CD4-positive, alpha-beta T cell (primary cell): ENCODE measurements at regions not wholly inside any gene's neighbourhood (a gene's known extent, or its start where the extent isn't known, plus 50 kb on each side); places are given as distances from the start of the nearest gene placed in this dataset.

Experiments
- ATAC-seq: fragments of 200-7000 bp; cut with Tn5 transposase; one replicate; pipeline ENCODE4 v1.10.0; 2022; ENCODE audit warnings: mild to moderate bottlenecking; ENCODE audit not compliant: poor library complexity
- CTCF ChIA-PET: fragments of 350-600 bp; sonication (Branson Sonifier 250); formaldehyde crosslinking; loops from one replicate; lab custom pipeline; 2021; ENCODE audit warnings: antibody characterized with exemption, inconsistent platforms; lab: Charles Lee
- POLR2A ChIA-PET: fragments of 350-600 bp; sonication (Branson Sonifier 250); formaldehyde crosslinking; loops from one replicate; lab custom pipeline; 2021; ENCODE audit warnings: antibody characterized with exemption, inconsistent platforms; lab: Charles Lee
- DNase-seq, 14 experiments: peaks; one replicate each; pipeline ENCODE4 v3.0.0-alpha.2; 2013 to 2020; ENCODE audit warnings: mixed read lengths in 2 of 14
- H3K27ac ChIP-seq, 2 donors: one replicate each; pipeline versions ENCODE4 v1.5.1 to v1.7.0; 2013; ENCODE audit warnings: low read length in 2 of 2, low read depth in 1 of 2, mild to moderate bottlenecking in 1 of 2
- H3K27me3 ChIP-seq, 2 experiments: 1 replicate in 1 of 2; 2 replicates in 1 of 2; pipeline versions ENCODE4 v1.6.1 to v1.7.0; 2013; ENCODE audit warnings: low read length in 2 of 2, control low read depth in 1 of 2, mild to moderate bottlenecking in 1 of 2, moderate library complexity in 1 of 2; ENCODE audit not compliant: insufficient read depth in 2 of 2, control insufficient read depth in 1 of 2
- H3K36me3 ChIP-seq: one replicate; pipeline ENCODE4 v1.6.1; 2013; ENCODE audit warnings: low read length, control low read depth; ENCODE audit not compliant: insufficient read depth
- H3K4me1 ChIP-seq: one replicate; pipeline ENCODE4 v1.6.1; 2013; ENCODE audit warnings: low read length, control low read depth; ENCODE audit not compliant: insufficient read depth
- H3K4me3 ChIP-seq: one replicate; pipeline ENCODE4 v1.5.1; 2013; ENCODE audit warnings: mild to moderate bottlenecking, low read length, moderate library complexity
- H3K9me3 ChIP-seq, 2 experiments: 1 replicate in 1 of 2; 2 replicates in 1 of 2; pipeline versions ENCODE4 v1.6.1 to v1.7.0; 2013; ENCODE audit warnings: low read length in 2 of 2, mild to moderate bottlenecking in 2 of 2, control low read depth in 1 of 2, moderate library complexity in 1 of 2; ENCODE audit not compliant: control insufficient read depth in 1 of 2, insufficient read depth in 1 of 2
- H3K27ac Mint-ChIP-seq: one replicate; pipeline ENCODE4 v1.8.0; 2020; ENCODE audit warnings: mixed read lengths
- H3K27me3 Mint-ChIP-seq: one replicate; pipeline ENCODE4 v1.8.0; 2021; ENCODE audit warnings: mixed read lengths
- H3K36me3 Mint-ChIP-seq: one replicate; pipeline ENCODE4 v1.8.0; 2021; ENCODE audit warnings: low read depth, mixed read lengths
- H3K4me1 Mint-ChIP-seq: one replicate; pipeline ENCODE4 v1.8.0; 2021; ENCODE audit warnings: low read depth, mixed read lengths
- H3K4me3 Mint-ChIP-seq: one replicate; pipeline ENCODE4 v1.8.0; 2020; ENCODE audit warnings: mild to moderate bottlenecking, mixed read lengths
- H3K9me3 Mint-ChIP-seq: one replicate; pipeline ENCODE4 v1.8.0; 2020; ENCODE audit warnings: mixed read lengths
- CTCF ChIP-seq: fragments of 200-600 bp; IDR thresholded peaks from one replicate; pipeline ENCODE4 v1.8.0; 2022; ENCODE audit warnings: antibody characterized with exemption, mild to moderate bottlenecking
- intact Hi-C, 2 experiments: fragments of 100-400 bp; cut with DNase I in 1 of 2; cut with micrococcal nuclease in 1 of 2; formaldehyde crosslinking; loops; one replicate each; pipeline versions ENCODE4 v1.15.1 to v1.9.0; 2023 to 2025; cut with DNase I, micrococcal nuclease

DNA sequence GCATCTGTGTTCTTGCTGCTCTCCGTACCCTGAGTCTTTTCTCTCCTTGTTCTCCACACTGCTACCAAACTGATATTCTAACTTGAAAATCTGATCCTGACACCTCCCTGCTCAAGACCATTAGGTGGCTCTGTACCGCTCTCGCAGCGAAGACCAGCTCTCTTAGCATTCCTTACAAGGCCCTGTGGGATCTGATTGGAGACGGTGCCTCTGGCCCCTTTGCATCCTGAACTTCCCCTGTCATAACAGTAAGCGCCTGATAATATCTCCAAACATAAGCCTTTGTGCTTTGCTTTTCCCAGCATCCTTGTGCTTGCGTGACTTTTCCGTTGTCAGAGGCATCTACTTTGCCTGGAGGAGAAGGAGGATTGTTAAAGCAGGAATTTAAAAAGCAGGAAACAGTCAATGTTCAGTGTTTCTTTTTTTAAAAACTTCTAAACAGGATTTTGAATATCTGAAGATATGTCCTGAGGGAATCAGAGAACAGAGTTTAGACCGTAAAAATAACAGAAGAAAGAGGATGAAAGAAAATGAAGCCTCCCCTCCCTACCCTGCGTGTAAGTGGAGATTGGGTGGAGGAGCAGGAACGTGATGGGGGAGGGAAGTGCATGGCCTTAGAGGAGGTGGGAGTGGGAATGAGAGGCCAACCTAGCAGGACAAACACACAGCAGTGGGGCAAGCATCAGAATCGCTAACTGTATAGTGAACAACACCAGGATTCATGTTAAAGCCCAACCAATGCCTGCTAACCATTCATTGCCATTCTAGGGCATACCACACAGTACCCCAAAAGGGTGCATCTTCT is 89.2 kb upstream of the STMND1 start:
- ATAC-seq (no peak), DNase-seq (no peak)
- Histone ChIP-seq H3K4me1 (no peaks in the 10 kb centered on the region), H3K27ac (no peak overlapping the region), H3K4me3 (no peak overlapping the region), H3K9me3 (peaks cover 0 to 11% of the 10 kb centered on the region in 2 experiments), H3K27me3 (peaks cover 0 to 5% of the 10 kb centered on the region in 2 experiments), H3K36me3 (no peaks in the 10 kb centered on the region)
- intact Hi-C loops = no loop called here
- Mint-ChIP-seq H3K27ac (no peak overlapping the region), H3K4me3 (no peak overlapping the region), H3K36me3 (no peaks in the 10 kb centered on the region), H3K27me3 (peaks cover 4% of the 10 kb centered on the region), H3K9me3 (peaks cover 6% of the 10 kb centered on the region), H3K4me1 (peaks cover 19% of the 10 kb centered on the region)
- ChIA-PET POLR2A (no interaction called here), CTCF (interaction anchor here (0.5 kb wide), 1 partner anchor 1956 kb away, joined by 4 read pairs; no protein-coding TSS in a partner anchor)
- no peak for TF ChIP-seq CTCF

DNA sequence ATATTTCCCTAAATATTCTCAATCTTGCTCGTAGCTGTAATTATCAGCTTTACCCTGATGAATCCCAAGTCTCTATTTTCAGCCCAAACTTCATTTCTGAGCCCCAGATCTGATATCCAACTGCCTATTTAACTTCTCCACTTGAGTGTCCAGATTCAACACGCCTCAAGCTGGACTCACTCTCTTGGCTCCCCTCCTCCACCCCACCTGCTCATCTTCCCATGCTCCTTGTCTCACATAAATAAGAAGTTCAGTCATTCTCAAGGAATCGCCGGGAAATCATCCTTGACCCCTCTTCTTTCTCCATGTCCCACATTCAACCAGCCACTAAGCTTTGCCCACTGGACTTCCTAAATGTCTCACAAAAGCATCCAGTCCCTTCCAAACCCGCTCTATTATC is 89.9 kb upstream of the STMND1 start:
- H3K4me1 Mint-ChIP-seq = peaks cover 19% of the 10 kb centered on the region
- H3K9me3 Mint-ChIP-seq = peaks cover 6% of the 10 kb centered on the region
- CTCF ChIA-PET = interaction anchor here (0.5 kb wide), 1 partner anchor 1955 kb away, joined by 4 read pairs; no protein-coding TSS in a partner anchor
- Histone ChIP-seq H3K9me3 (peaks cover 0 to 11% of the 10 kb centered on the region in 2 experiments), H3K36me3 (no peaks in the 10 kb centered on the region), H3K27ac (no peak overlapping the region), H3K27me3 (peaks cover 0 to 5% of the 10 kb centered on the region in 2 experiments), H3K4me1 (no peaks in the 10 kb centered on the region), H3K4me3 (no peak overlapping the region)
- no peak for TF ChIP-seq CTCF
- ATAC-seq = no peak
- peaks cover 8% of the 10 kb centered on the region for H3K27me3 Mint-ChIP-seq
- intact Hi-C loops = no loop called here
- H3K4me3 Mint-ChIP-seq = no peak overlapping the region
- H3K27ac Mint-ChIP-seq = no peak overlapping the region
- H3K36me3 Mint-ChIP-seq = no peaks in the 10 kb centered on the region
- DNase-seq = no peak
- POLR2A ChIA-PET = no interaction called here

DNA sequence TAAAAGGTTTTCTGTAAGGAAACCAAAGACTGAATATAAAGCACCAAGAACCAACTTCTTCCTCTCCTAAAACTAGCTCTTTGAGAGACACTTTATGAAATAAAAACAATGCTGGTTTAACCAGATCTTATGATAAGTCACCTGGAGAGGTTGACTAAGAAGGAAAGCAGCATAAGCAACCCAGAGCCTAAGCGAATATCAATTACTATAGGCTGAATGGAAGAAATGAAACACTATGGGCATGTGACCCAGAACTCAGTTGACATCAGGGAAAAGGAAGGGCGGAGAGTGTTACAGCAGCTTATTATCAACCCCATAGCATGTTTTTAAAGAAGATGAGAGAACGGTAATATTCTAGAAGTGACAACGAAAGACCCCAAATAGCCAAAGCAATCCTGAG is 94.1 kb upstream of the STMND1 start:
- peaks cover 4% of the 10 kb centered on the region for H3K9me3 Mint-ChIP-seq
- ChIA-PET POLR2A (no interaction called here), CTCF (no interaction called here)

More for the DNA sequence above, 94.1 kb upstream of the STMND1 start:
- H3K27me3 Mint-ChIP-seq = peaks cover 38% of the 10 kb centered on the region
- no peak for TF ChIP-seq CTCF
- no peaks in the 10 kb centered on the region for H3K36me3 ChIP-seq
- H3K4me3 Mint-ChIP-seq = no peak overlapping the region
- intact Hi-C loops = no loop called here
- no peaks in the 10 kb centered on the region for H3K4me1 Mint-ChIP-seq
- no peak overlapping the region for H3K27ac ChIP-seq
- H3K4me1 ChIP-seq = no peaks in the 10 kb centered on the region
- H3K27ac Mint-ChIP-seq = no peak overlapping the region
- no peak for DNase-seq
- H3K9me3 ChIP-seq = peaks cover 0 to 5% of the 10 kb centered on the region in 2 experiments
- ATAC-seq = no peak
- peaks cover 10% of the 10 kb centered on the region in 2 experiments for H3K27me3 ChIP-seq
- H3K36me3 Mint-ChIP-seq = no peaks in the 10 kb centered on the region
- H3K4me3 ChIP-seq = no peak overlapping the region
